GM03348 (cell line): ENCODE measurements at regions not wholly inside any gene's neighbourhood (a gene's known extent, or its start where the extent isn't known, plus 50 kb on each side); places are given as distances from the start of the nearest gene placed in this dataset.

Experiments used
- DNase-seq: peaks from one replicate; pipeline ENCODE4 v3.0.0; 2012; ENCODE audit warnings: low spot score

GRCh38 chr2:101556033-101556459 is 81.1 kb upstream of the RFX8 start:
- no peak for DNase-seq

- DNase-seq: no peak
These were observed 76.5 kb upstream of the RFX8 start for GRCh38 chr2:101551336-101551888.

DNA sequence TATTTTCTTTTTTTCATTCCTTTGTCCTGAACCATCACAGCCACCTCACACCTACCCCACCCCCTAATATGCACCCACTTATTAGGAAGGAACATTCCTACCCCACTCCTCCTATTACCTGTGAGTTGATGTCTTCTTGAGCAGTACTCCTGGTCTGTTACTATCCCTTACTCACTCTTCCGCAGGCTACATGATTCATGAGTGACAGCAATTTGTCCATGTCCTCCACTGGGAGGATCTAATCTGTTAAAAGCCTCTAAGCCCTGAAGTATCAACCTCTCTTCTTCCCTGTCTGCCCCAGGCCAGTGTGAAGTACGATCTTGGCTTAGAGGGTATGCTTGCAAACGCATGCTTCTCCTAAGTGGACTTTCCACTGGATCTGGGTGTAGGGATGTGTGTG is 75.6 kb upstream of the RFX8 start:
- DNase-seq: no peak

DNA sequence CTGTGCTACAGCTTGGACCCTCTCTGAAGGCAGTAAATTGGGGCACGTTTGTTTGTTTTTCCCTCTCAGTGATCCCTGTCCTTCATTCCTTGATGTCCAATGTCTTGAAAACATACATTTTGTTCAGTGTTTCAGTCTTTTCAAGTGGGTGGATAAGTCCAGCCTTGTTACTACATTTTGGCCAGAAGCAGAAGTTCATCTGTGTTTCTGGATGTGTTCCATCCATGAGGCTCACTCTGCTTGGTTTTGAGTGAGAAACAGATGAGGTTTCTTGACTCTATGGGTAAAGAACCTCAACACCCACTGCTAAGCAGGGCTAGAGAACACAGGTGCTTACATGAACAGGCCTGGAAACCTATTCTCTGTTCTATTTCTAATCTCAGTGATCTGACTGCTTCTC is 74.5 kb upstream of the RFX8 start:
- DNase-seq: no peak

DNA sequence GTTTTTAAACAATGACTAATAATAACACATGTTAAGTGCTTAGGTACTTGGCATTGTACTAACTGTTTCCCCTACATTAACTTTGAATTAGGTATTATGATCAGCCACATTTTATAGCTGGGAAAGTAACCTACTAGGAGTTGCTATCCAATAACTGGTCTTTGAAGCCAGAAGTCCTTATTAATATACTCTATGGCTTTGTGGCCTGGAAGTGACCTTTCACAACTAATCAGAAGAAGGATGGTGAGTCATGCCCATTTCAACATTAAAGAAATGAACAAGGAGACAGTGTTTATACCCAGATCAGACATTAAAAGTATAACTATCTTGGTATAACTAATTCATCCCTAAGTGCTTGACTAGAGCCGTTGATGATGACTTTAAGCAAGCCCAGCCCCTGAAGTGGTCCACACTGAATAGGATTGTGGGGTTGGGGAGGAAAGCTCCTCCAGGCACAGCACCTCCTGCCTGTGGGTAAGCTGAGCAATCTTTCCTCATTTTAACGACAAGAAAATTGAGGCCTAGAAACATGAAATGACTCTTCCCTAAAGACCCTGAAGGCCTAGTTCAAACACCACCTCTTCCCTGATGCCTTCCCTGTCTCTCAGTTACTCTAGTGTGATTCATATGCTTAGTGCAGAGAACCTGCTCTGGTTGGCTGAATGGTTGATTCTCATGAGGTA is 71.6 kb upstream of the RFX8 start:
- peak; percentile 35 for DNase-seq

GRCh38 chr2:101545950-101546349 is 71.0 kb upstream of the RFX8 start:
- no peak for DNase-seq

GRCh38 chr2:101540518-101540917 is 65.6 kb upstream of the RFX8 start:
- DNase-seq: peak; percentile 53

DNA sequence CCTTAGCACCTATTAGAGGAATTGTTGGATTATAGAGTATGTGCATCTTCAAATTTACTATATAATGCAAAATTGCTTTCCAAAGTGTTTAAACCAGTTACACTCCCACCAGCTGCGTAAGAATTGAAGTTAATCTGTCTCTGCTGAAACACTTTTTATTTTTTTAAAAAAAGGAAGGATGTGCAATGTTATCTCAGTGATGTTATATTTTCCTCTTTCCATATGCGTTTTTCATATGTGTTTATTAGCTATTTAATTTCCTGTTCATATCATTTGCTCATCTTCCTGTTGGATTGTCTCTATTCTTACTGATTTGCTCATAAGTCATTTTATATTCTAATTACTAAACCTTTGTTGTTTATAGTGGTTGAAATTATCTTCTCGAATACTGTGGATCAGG is 63.2 kb upstream of the RFX8 start:
- no peak for DNase-seq

- no peak for DNase-seq
These were observed 59.3 kb upstream of the RFX8 start for GRCh38 chr2:101534149-101534611.

DNA sequence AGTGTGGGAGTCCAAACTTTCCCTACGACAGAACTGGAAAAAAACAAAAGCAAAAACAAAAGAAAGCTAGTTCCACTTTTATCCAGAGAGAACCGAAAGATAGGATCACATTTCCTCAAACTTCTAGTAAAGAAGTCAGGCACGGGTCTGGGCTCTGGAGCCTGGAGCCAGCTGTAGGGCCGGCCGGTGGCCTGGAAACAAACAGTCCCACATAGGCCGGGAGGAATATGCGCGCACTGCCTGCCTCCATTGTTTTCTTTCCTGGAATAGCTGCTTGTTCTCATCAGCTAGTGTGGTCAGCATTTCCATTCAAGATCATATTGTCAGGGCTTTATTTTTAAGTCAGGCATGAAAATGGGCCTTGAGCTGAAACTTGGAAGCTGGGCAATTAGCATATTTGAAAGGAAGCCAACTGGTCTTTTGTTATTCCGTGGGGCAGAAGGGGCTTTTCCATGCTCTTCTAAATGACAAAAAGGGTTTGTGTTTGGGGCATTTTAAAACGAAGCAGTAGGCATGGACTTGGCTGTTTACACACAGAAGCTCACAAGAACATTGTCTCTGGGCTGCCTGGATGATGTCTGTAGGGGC is 58.7 kb upstream of the RFX8 start:
- DNase-seq: no peak

GRCh38 chr2:101528501-101528900 is 53.6 kb upstream of the RFX8 start:
- no peak for DNase-seq

GRCh38 chr2:101524806-101525430 is 50.0 kb upstream of the RFX8 start:
- no peak for DNase-seq
